Mesodermal cell (in vitro differentiated cells): ENCODE measurements at regions not wholly inside any gene's neighbourhood (a gene's known extent, or its start where the extent isn't known, plus 50 kb on each side); places are given as distances from the start of the nearest gene placed in this dataset.
"Not testable (repeated sequence)": the region's sequence is repeated elsewhere in the genome, so short reads cannot be mapped to it uniquely, and the experiment has no call there.

Source experiments
- H3K27ac ChIP-seq: 2 replicates; pipeline ENCODE4 v1.7.0; 2013; ENCODE audit warnings: mild to moderate bottlenecking, low read depth, low read length, moderate library complexity; ENCODE audit not compliant: severe bottlenecking
- H3K36me3 ChIP-seq: 2 replicates; pipeline ENCODE4 v1.7.1; 2013; ENCODE audit warnings: mild to moderate bottlenecking, low read length, moderate library complexity; ENCODE audit not compliant: control insufficient read depth, insufficient read depth
- H3K4me1 ChIP-seq: one replicate; pipeline ENCODE4 v1.7.1; 2013; ENCODE audit warnings: mild to moderate bottlenecking, low read length; ENCODE audit not compliant: insufficient read depth, control insufficient read depth, poor library complexity, severe bottlenecking
- H3K4me3 ChIP-seq: 2 replicates; pipeline ENCODE4 v1.7.0; 2013; ENCODE audit warnings: low read length, control low read depth, mild to moderate bottlenecking; ENCODE audit not compliant: insufficient read depth, poor library complexity, severe bottlenecking; ENCODE audit errors: extremely low read depth
- H3K9me3 ChIP-seq: 2 replicates; pipeline ENCODE4 v1.7.1; 2013; ENCODE audit warnings: mild to moderate bottlenecking, low read length, moderate library complexity; ENCODE audit not compliant: control insufficient read depth
- WGBS, 2 experiments: methylation state at CpG; one replicate each; pipeline ENCODE4 v1.1.5; 2013; ENCODE audit warnings: missing lambda C conversion rate in 2 of 2; ENCODE audit not compliant: insufficient coverage in 2 of 2; 5-methylcytosine and 5-hydroxymethylcytosine counted together

- Histone ChIP-seq H3K36me3 (no peaks in the 10 kb centered on the region), H3K27ac (no peak overlapping the region), H3K9me3 (no peaks in the 10 kb centered on the region), H3K4me3 (no peak overlapping the region), H3K4me1 (no peaks in the 10 kb centered on the region)
- no CpG with 5 or more reads among the region's 1 CpG for WGBS, 2 experiments
Observed at GRCh38 chr5:12095808-12096281, 191.6 kb upstream of the CTNND2 start.

GRCh38 chr5:12093586-12093985 lies 189.3 kb upstream of the CTNND2 start:
- H3K27ac ChIP-seq = no peak overlapping the region
- H3K36me3 ChIP-seq = no peaks in the 10 kb centered on the region
- WGBS, 2 experiments = 91 to 100% methylated on average over 5 of the region's 6 CpGs
- no peaks in the 10 kb centered on the region for H3K4me1 ChIP-seq
- H3K4me3 ChIP-seq = no peak overlapping the region
- H3K9me3 ChIP-seq = no peaks in the 10 kb centered on the region

- Histone ChIP-seq H3K4me3 (no peak overlapping the region), H3K27ac (no peak overlapping the region), H3K36me3 (no peaks in the 10 kb centered on the region), H3K9me3 (no peaks in the 10 kb centered on the region), H3K4me1 (no peaks in the 10 kb centered on the region)
- 85 to 100% methylated on average over 1 of the region's 1 CpG for whole genome bisulfite sequencing, 2 experiments
Observed at GRCh38 chr5:12080761-12081160, 176.5 kb upstream of the CTNND2 start.

- not testable (repeated sequence) for H3K27ac ChIP-seq, H3K4me3 ChIP-seq, H3K9me3 ChIP-seq, H3K36me3 ChIP-seq, H3K4me1 ChIP-seq
- 94 to 100% methylated on average over 3 of the region's 3 CpGs for WGBS, 2 experiments
Observed at GRCh38 chr5:12078286-12078685, 174.0 kb upstream of the CTNND2 start.

- 100% methylated on average over 1 of the region's 3 CpGs for WGBS, 2 experiments
- Histone ChIP-seq H3K27ac (no peak overlapping the region), H3K9me3 (no peaks in the 10 kb centered on the region), H3K36me3 (no peaks in the 10 kb centered on the region), H3K4me1 (no peaks in the 10 kb centered on the region), H3K4me3 (no peak overlapping the region)
Observed at GRCh38 chr5:12073426-12073825, 169.2 kb upstream of the CTNND2 start.

GRCh38 chr5:12072441-12072840 lies 168.2 kb upstream of the CTNND2 start:
- WGBS, 2 experiments = 70% methylated on average over 2 of the region's 5 CpGs; no CpG with 5 or more reads in 1 of the 2 experiments
- H3K4me3 ChIP-seq = no peak overlapping the region
- H3K9me3 ChIP-seq = no peaks in the 10 kb centered on the region
- no peak overlapping the region for H3K27ac ChIP-seq
- no peaks in the 10 kb centered on the region for H3K36me3 ChIP-seq
- no peaks in the 10 kb centered on the region for H3K4me1 ChIP-seq

- no peaks in the 10 kb centered on the region for H3K4me1 ChIP-seq
- no peaks in the 10 kb centered on the region for H3K9me3 ChIP-seq
- no peaks in the 10 kb centered on the region for H3K36me3 ChIP-seq
- WGBS, 2 experiments = no CpG with 5 or more reads among the region's 2 CpGs
- H3K27ac ChIP-seq = no peak overlapping the region
- H3K4me3 ChIP-seq = no peak overlapping the region
Observed at GRCh38 chr5:12071455-12071854, 167.2 kb upstream of the CTNND2 start.

GRCh38 chr5:12023614-12024241 lies 119.5 kb upstream of the CTNND2 start:
- H3K27ac ChIP-seq = no peak overlapping the region
- no peaks in the 10 kb centered on the region for H3K36me3 ChIP-seq
- no peak overlapping the region for H3K4me3 ChIP-seq
- WGBS, 2 experiments = no CpG with 5 or more reads among the region's 5 CpGs
- peaks cover 16% of the 10 kb centered on the region for H3K9me3 ChIP-seq
- no peaks in the 10 kb centered on the region for H3K4me1 ChIP-seq

GRCh38 chr5:12022444-12022843 lies 118.2 kb upstream of the CTNND2 start:
- Histone ChIP-seq H3K9me3 (peaks cover 4% of the 10 kb centered on the region), H3K4me3 (no peak overlapping the region), H3K36me3 (no peaks in the 10 kb centered on the region), H3K27ac (no peak overlapping the region), H3K4me1 (no peaks in the 10 kb centered on the region)
- WGBS, 2 experiments = no CpG with 5 or more reads among the region's 3 CpGs

GRCh38 chr5:12019306-12019705 lies 115.1 kb upstream of the CTNND2 start:
- Histone ChIP-seq H3K4me3 (no peak overlapping the region), H3K27ac (no peak overlapping the region), H3K4me1 (no peaks in the 10 kb centered on the region), H3K36me3 (no peaks in the 10 kb centered on the region), H3K9me3 (no peaks in the 10 kb centered on the region)
- no CpG with 5 or more reads among the region's 1 CpG for WGBS, 2 experiments

- H3K9me3 ChIP-seq = no peaks in the 10 kb centered on the region
- no peak overlapping the region for H3K27ac ChIP-seq
- no peaks in the 10 kb centered on the region for H3K4me1 ChIP-seq
- no peak overlapping the region for H3K4me3 ChIP-seq
- WGBS, 2 experiments = 78 to 85% methylated on average over 9 of the region's 10 CpGs
- H3K36me3 ChIP-seq = no peaks in the 10 kb centered on the region
Observed at GRCh38 chr5:12017007-12017406, 112.8 kb upstream of the CTNND2 start.
